C4-2B (cell line): ENCODE measurements at regions not wholly inside any gene's neighbourhood (a gene's known extent, or its start where the extent isn't known, plus 50 kb on each side); places are given as distances from the start of the nearest gene placed in this dataset.

Experiments
- H3K27ac ChIP-seq: fragments of 450-650 bp; 2 replicates; pipeline ENCODE4 v1.5.1; 2017
- ZFX ChIP-seq: fragments of 450-650 bp; IDR thresholded peaks from 2 replicates; pipeline ENCODE4 v1.6.1; 2017
- TF ChIP-seq, protein P1 (sequence below): fragments of 450-650 bp; conservative IDR thresholded peaks from 2 replicates; pipeline ENCODE4 v1.5.1; 2017; ENCODE audit warnings: mild to moderate bottlenecking

DNA sequence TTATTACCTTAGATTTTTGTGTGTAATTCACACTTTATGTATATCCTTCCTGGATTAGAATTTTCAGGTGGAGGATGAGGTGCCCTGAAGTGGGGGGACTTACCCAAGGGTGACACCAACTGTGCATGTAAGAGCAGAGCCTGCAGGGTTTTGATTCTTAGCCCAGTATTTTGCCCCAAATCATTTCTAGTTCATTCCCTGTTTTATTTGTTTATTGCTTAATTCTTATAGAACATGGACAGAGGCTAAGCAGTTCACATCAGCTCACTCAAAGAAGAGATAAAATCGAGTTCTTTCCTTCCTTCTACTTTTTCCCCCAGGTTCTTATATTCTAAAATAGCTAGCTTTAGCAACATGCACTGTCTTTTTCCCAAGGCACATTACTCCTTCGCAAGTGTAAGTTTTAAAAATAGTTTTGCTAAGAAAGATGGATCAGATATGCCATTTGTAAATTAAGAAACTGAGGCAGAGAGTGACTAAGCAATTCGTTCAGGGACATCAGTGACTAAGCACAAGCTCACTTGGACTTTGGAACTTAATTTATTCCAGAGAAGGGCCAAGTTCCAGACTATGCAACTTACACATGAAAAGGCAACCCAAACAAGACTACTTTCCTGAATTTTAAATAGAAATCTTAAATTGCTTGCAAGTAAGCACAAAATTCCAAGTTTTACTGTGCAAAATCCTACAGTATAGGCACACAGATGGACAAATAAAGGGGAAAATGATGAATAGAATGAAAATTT lies 427.9 kb upstream of the POU3F3 start:
- no peak overlapping the region for H3K27ac ChIP-seq
- TF ChIP-seq, protein P1, sequence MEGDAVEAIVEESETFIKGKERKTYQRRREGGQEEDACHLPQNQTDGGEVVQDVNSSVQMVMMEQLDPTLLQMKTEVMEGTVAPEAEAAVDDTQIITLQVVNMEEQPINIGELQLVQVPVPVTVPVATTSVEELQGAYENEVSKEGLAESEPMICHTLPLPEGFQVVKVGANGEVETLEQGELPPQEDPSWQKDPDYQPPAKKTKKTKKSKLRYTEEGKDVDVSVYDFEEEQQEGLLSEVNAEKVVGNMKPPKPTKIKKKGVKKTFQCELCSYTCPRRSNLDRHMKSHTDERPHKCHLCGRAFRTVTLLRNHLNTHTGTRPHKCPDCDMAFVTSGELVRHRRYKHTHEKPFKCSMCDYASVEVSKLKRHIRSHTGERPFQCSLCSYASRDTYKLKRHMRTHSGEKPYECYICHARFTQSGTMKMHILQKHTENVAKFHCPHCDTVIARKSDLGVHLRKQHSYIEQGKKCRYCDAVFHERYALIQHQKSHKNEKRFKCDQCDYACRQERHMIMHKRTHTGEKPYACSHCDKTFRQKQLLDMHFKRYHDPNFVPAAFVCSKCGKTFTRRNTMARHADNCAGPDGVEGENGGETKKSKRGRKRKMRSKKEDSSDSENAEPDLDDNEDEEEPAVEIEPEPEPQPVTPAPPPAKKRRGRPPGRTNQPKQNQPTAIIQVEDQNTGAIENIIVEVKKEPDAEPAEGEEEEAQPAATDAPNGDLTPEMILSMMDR: no peak
- TF ChIP-seq ZFX: no peak

- no peak overlapping the region for H3K27ac ChIP-seq
These were observed 425.8 kb upstream of the POU3F3 start for GRCh38 chr2:104428155-104428554.

DNA sequence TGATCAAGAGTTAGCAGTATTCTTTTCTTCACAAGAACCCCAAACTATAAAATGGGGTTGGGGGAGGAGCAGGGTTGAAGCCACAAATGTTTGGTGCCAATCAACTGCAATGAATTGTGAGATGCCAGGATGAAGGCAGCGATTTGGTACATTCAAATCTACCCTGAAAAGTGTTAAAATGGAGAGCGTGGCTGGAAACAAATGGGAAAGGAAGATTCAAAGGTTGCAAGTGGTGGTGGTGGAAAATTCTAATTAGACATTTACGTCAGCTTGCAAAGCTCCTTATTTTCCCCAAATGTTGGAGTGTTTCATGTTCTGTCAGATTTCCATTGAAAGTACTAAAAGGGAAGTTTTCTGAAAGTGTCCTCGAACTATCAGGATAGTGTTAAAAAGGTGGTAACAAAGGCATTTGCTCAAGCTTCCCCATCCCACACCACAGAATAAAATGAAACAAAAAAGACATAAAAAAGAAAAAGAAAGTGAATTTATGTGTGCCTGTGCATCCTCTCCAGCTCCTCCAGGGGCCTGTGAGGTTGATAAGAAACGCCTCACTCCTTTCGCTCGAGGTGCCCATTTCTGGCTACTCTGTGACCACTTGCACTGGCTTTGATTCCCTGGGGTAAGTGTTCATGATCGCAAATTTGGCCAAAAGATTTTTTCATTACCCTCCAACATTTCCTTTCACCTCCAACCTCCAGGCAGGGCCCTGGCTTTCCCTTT lies 424.1 kb upstream of the POU3F3 start:
- TF ChIP-seq ZFX: no peak
- TF ChIP-seq, protein P1: no peak
- H3K27ac ChIP-seq: no peak overlapping the region

More at GRCh38 chr2:104428155-104428554, 425.8 kb upstream of the POU3F3 start:
- no peak for TF ChIP-seq ZFX
- TF ChIP-seq, protein P1: peak; percentile 17

DNA sequence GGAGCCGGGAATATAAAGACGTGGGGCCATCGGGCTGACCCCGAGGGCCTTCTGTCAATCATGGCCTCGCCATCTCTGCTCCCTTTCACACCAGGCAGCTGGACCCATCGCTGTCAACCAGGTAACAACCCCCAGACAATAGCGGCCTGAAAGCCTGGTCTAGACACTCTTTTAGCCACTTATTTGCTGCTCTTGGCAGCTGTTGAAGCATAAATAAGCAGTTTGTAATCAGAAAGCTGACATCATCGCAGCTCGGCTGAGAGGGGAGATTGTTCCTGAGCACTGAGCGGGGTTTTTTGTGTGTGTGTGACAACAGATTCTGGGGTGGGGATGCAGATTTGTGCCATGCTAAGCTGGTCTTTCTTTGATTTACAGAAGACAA lies 423.6 kb upstream of the POU3F3 start:
- TF ChIP-seq, protein P1: no peak
- no peak for TF ChIP-seq ZFX
- H3K27ac ChIP-seq: no peak overlapping the region

DNA sequence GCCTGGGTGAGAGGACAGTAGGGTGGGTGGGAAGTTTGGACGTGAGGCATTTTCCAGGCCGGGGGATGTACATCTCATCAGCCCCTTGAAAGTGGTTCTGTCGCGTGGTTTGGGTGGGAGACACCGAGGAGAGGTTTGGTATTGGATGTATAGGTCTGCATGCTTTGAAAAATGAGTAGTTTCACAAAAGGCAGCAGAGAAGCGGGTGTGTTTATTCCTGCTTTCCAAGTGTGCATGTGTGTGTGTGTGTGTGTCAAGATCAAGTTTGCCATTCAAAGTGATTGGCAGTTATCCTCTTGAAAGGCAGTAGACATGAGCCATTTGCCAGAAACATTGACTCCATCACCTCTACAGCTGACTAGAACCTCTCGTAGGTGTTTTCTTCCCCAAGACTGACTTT lies 423.1 kb upstream of the POU3F3 start:
- H3K27ac ChIP-seq: no peak overlapping the region
- no peak for TF ChIP-seq ZFX
- TF ChIP-seq, protein P1: no peak

DNA sequence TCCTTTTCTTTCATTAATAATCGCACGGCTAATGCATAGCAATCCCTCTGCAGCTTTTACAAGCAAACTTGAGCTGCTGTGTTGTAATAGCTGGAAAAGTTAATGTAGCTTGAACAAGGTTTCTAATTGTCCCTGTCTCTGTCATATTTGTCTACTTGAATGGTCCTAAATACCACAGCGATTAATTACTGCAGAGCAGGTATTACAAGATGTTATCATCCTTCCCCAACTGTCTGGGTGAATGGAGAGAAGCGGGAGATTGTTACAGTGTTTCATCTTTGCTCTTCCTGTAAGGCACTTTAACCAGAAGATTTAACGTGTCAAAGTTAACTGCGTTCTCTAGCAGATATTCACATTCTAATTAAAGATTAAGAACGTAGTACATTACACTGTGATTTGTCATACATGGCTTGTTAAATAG lies 422.2 kb upstream of the POU3F3 start:
- TF ChIP-seq, protein P1: no peak
- no peak for TF ChIP-seq ZFX
- H3K27ac ChIP-seq: no peak overlapping the region

GRCh38 chr2:104432401-104432800 lies 421.5 kb upstream of the POU3F3 start:
- no peak overlapping the region for H3K27ac ChIP-seq
- TF ChIP-seq ZFX: no peak
- TF ChIP-seq, protein P1: no peak
